ENCODE measurements at regions not wholly inside any gene's neighbourhood (a gene's known extent, or its start where the extent isn't known, plus 50 kb on each side); places are given as distances from the start of the nearest gene placed in this dataset.

DNA sequence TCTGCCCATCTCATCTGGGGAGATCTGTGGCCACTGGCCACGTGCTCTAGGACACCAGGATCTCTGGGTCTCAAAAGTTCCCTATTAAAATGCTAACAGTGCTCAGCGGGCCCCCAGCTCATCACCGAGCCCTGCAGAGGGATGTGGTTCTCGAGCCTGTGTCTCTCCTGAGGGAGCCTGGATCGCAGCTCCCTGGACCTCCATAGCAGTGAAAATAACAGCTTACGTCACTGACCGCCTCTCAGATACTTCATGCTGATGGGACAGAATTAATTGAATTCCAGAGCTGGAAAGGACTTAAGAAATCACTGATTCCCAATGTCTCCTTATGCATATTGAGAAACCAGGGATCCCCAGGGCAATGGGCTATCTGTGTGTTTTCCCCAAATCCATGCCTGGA, 90.0 kb downstream of the GALR1 start:
- Histone ChIP-seq H3K4me2 (ENCODE audit: insufficient read depth, low read length) (no peak overlapping the region), H3K36me3 (ENCODE audit: insufficient read depth, low read length) (no peaks in the 10 kb centered on the region), H4K20me1 (ENCODE audit: insufficient read depth, low read length) (no peaks in the 10 kb centered on the region), H3K9me3 (ENCODE audit: insufficient read depth, low read length, severe bottlenecking) (no peaks in the 10 kb centered on the region), H3K4me1 (ENCODE audit: insufficient read depth, low read length) (no peaks in the 10 kb centered on the region), H2AFZ (ENCODE audit: low read depth, low read length) (no peak overlapping the region), H3K79me2 (ENCODE audit: insufficient read depth, low read length) (no peaks in the 10 kb centered on the region), H3K4me3 (ENCODE audit: low read depth in 1 of 2, low read length in 2 of 2) (no peak overlapping the region), H3K27ac (ENCODE audit: low read length) (no peak overlapping the region), H3K27me3 (ENCODE audit: insufficient read depth, low read length, poor library complexity) (no peaks in the 10 kb centered on the region), H3K9ac (ENCODE audit: low read depth, low read length) (no peak overlapping the region)
- ATAC-seq (ENCODE audit: insufficient read depth, low read depth), result no peak
- no peak for DNase-seq
- no peak for TF ChIP-seq EZH2 (IDR thresholded peaks at IDR 0.05; ENCODE audit: borderline replicate concordance, low read depth, low read length, severe bottlenecking)
- TF ChIP-seq, protein P1, sequence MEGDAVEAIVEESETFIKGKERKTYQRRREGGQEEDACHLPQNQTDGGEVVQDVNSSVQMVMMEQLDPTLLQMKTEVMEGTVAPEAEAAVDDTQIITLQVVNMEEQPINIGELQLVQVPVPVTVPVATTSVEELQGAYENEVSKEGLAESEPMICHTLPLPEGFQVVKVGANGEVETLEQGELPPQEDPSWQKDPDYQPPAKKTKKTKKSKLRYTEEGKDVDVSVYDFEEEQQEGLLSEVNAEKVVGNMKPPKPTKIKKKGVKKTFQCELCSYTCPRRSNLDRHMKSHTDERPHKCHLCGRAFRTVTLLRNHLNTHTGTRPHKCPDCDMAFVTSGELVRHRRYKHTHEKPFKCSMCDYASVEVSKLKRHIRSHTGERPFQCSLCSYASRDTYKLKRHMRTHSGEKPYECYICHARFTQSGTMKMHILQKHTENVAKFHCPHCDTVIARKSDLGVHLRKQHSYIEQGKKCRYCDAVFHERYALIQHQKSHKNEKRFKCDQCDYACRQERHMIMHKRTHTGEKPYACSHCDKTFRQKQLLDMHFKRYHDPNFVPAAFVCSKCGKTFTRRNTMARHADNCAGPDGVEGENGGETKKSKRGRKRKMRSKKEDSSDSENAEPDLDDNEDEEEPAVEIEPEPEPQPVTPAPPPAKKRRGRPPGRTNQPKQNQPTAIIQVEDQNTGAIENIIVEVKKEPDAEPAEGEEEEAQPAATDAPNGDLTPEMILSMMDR (IDR thresholded peaks at IDR 0.05; ENCODE audit: borderline replicate concordance, extremely low read depth, low read length, poor library complexity, severe bottlenecking), result no peak

DNA sequence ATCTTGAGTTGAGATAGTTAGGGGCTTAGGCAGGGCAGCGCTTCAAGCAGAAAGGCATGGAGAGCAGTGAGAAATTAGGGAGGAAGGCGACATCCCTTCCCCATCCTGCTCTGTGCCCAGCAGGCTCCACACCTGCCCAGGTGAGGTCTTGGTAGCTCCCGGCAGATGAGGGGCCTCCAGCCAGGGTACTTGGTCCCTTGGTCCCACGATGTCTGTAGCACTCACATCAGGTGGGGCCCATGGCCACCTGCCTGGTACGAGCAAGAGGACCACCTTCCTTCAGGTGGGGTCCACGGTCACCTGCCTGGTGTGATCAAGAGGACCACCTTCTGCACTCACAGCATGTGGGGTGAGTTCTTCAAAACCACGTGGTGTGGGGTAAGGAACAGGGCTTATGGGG, 91.2 kb downstream of the GALR1 start:
- Histone ChIP-seq H3K9ac (ENCODE audit: low read depth, low read length) (no peak overlapping the region), H3K27me3 (ENCODE audit: insufficient read depth, low read length, poor library complexity) (no peaks in the 10 kb centered on the region), H4K20me1 (ENCODE audit: insufficient read depth, low read length) (no peaks in the 10 kb centered on the region), H3K79me2 (ENCODE audit: insufficient read depth, low read length) (no peaks in the 10 kb centered on the region), H3K9me3 (ENCODE audit: insufficient read depth, low read length, severe bottlenecking) (no peaks in the 10 kb centered on the region), H3K4me3 (ENCODE audit: low read depth in 1 of 2, low read length in 2 of 2) (no peak overlapping the region), H3K36me3 (ENCODE audit: insufficient read depth, low read length) (no peaks in the 10 kb centered on the region), H2AFZ (ENCODE audit: low read depth, low read length) (no peak overlapping the region), H3K27ac (ENCODE audit: low read length) (no peak overlapping the region), H3K4me2 (ENCODE audit: insufficient read depth, low read length) (no peak overlapping the region), H3K4me1 (ENCODE audit: insufficient read depth, low read length) (no peaks in the 10 kb centered on the region)
- ATAC-seq (ENCODE audit: insufficient read depth, low read depth), result no peak
- TF ChIP-seq EZH2 (IDR thresholded peaks at IDR 0.05; ENCODE audit: borderline replicate concordance, low read depth, low read length, severe bottlenecking), result no peak
- TF ChIP-seq, protein P1 (IDR thresholded peaks at IDR 0.05; ENCODE audit: borderline replicate concordance, extremely low read depth, low read length, poor library complexity, severe bottlenecking), result no peak
- DNase-seq, result no peak

DNA sequence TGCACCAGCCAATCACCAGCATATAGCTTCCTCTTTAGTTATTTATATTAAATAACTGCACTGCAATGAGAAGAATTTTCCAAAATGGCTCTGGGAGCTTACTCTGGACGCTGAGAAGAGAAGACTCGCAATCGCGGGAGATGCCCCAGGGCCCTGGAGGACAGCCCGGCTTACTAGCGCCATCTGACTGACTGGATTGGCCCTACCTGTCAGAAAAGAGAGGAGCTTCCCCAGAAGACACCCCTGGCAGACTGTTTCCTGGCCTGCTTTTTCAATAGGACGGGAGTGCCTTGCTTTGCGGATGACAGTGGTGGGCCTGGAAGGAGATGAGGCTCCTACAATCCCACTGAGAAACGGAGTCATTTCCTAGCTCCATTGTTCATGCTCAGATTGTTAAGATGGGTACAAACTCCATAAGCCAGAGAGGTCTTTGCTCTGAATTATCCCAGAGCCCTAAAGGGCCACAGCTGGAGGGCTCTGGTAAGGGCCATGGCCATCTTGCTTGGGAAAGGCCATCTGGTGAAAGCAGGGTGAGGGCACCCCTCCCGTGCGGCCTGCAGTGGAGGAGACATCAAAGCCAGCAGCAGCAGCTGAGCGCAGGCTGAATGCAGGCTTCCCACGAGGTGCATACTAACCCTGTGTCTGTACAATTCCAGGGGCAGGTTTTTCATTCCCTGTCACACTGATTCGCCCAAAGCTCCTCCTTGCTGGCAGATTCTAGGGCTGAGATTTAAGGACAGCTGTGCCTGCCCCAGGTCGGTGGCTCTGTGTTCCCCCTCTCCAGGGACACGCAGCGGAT, 92.1 kb downstream of the GALR1 start:
- no peak for TF ChIP-seq EZH2 (IDR thresholded peaks at IDR 0.05; ENCODE audit: borderline replicate concordance, low read depth, low read length, severe bottlenecking)
- TF ChIP-seq, protein P1 (IDR thresholded peaks at IDR 0.05; ENCODE audit: borderline replicate concordance, extremely low read depth, low read length, poor library complexity, severe bottlenecking), result no peak
- Histone ChIP-seq H2AFZ (ENCODE audit: low read depth, low read length) (no peak overlapping the region), H4K20me1 (ENCODE audit: insufficient read depth, low read length) (no peaks in the 10 kb centered on the region), H3K4me1 (ENCODE audit: insufficient read depth, low read length) (no peaks in the 10 kb centered on the region), H3K27me3 (ENCODE audit: insufficient read depth, low read length, poor library complexity) (no peaks in the 10 kb centered on the region), H3K9me3 (ENCODE audit: insufficient read depth, low read length, severe bottlenecking) (no peaks in the 10 kb centered on the region), H3K9ac (ENCODE audit: low read depth, low read length) (no peak overlapping the region), H3K36me3 (ENCODE audit: insufficient read depth, low read length) (no peaks in the 10 kb centered on the region), H3K79me2 (ENCODE audit: insufficient read depth, low read length) (no peaks in the 10 kb centered on the region), H3K27ac (ENCODE audit: low read length) (no peak overlapping the region), H3K4me3 (ENCODE audit: low read depth in 1 of 2, low read length in 2 of 2) (no peak overlapping the region), H3K4me2 (ENCODE audit: insufficient read depth, low read length) (no peak overlapping the region)
- DNase-seq, result no peak
- no peak for ATAC-seq (ENCODE audit: insufficient read depth, low read depth)

Data from DND-41 (cell line).